HG02870 (cell line): ENCODE measurements at regions not wholly inside any gene's neighbourhood (a gene's known extent, or its start where the extent isn't known, plus 50 kb on each side); places are given as distances from the start of the nearest gene placed in this dataset.
"Not testable (repeated sequence)": the region's sequence is repeated elsewhere in the genome, so short reads cannot be mapped to it uniquely, and the experiment has no call there.

Source experiments
- ATAC-seq: cut with Tn5 transposase; IDR thresholded peaks from one replicate; pipeline ENCODE4 v1.9.1; 2021; ENCODE audit warnings: mild to moderate bottlenecking, moderate library complexity; ENCODE audit not compliant: unreplicated experiment

DNA sequence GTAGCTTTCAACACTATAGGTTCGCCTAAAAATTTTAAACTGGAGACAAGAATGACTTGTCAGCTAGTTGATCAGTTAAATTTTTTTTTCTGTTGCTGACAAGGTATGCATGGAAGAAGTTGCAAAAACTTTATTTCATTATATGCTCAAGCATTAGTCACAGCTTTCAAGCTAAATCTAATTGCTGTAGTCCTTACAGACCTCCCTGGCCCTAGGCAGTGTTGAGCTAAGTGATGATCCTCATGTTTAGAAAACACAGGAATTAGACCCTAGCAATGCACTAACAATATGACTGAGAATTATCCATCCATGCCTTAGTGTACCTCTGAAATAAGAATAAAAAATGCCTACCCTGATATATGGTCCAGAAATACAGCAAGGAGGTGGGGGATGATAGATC is 253.4 kb downstream of the SP3 start:
- ATAC-seq = no peak

DNA sequence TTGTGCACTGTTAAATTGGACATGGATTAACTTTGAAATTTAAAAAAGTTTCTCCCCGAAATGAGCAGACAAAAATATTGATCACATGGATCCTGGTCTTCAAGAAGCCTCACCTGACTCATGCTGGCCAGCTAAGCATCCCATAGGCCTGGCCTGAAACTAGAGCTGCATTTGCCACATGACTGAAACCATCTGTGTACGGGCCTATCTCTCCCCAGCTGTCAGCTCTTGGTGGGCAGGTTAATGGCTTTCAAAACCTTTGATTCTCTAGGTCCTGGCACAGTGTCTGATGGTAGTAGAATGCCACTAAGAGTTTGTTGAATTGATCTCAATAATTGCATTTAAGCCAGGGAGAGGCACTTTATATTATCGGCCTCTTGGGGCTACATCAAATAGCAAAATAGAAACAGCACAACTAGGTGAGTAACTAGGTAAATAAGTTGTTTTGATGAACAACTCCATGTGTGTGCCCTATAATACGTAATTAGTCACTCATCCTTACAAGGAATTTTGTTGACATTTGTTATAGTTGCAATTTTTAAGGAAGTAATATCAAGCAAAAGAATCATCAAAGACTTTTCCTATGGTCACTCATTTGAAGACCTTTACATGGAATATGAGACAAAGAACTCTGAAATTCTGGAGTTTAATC is 251.1 kb downstream of the SP3 start:
- no peak for ATAC-seq

DNA sequence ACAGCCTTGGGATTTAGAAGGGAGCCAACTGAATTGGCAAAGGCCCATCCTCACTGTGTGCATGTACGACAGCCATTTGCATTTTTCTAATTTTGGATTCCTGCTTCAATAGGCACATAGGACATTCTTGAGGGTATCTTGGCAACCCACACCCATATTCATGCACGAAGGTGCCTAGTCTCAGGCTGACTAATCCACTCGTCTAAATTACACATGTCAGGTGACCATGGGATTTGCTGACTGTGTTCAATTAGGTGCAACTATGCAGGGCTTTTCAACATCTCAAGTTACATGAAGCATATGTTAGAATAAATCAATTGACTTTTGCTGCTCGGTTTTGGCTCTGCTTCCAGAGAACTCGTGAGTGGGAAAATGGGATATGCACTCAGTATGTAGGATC is 249.7 kb downstream of the SP3 start:
- ATAC-seq = no peak

DNA sequence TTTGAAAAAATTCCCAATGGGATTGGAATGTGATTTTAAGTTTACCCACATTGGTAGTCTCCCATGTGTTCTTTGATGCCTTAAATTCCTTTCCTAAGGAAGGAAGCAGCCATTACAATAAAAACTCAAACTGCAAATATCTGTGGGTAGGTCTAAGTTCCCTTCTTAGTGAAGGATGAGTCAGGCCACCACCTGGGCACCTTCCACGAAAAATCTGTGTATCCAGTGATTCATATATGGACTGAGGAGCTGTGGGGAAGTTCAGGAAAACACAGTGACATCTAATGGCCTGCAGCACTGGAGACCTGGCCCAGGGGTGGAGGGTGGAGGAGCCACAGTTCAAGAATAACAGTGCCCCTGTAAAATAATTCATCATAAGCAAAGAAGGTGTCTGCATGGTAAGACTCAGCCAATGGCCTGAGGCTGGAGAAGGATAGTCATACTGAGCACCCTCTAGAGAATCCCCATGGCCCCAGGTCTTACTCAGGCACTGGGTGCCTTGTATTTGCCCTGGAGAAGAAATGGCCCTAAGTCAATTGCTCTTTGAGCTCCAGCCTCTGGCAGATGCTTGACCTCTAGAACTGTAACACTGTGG is 248.6 kb downstream of the SP3 start:
- ATAC-seq = no peak

DNA sequence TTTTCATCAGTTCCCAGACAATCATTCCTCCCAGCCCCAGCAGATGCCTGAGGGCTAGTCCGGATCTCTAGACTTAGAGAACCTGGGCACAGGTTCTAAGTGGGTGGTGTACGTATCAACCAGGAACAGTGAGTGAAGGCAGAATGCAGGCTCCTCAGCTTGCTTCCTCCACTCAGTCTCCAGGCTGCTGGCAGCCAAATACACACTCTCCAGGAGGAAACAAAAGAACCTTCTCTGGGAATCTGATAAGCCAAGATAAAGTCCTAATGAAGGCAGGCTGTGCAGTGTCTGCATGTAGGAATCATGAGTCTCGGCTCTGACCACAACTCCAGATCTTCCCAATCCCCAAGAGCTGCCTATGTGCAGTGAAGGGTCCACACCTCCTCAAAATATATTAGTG is 245.7 kb downstream of the SP3 start:
- ATAC-seq = no peak

DNA sequence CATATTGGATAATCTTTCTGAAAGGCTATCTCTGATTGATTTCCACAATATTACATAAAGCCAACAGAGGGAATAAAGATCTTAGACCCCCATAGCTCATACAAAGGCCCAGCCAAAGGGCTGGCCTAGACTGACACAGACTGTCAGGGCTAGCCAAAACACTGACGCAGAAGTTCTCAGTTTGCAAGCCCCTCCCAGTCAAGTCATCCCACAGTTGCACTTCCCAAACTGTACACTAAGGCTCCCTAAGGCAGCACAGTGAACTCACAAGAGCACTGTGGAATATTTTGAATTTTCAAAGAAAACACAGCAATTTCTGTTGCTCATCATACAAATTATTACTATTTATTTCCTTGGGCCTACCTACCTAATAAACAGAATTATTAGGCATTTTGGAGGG is 244.9 kb downstream of the SP3 start:
- ATAC-seq = no peak

DNA sequence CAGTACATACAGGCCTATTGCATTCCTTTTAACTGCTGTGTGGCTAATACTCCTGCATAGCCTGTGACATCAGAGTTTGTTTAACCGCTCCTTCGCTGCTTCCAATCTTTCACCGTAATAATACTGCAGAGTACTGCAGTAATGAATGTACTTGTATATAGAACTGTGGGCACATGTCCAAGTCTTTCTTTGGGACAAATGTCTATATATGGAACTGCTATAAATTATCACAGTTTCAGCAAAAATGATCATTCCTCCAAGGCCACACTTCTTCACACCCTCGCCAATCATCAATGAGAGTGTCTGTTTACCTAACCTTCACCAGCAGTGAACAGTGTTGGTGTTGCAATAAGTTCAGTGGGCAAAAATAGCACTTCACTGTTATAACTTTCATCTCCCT is 230.4 kb downstream of the SP3 start:
- ATAC-seq = no peak

DNA sequence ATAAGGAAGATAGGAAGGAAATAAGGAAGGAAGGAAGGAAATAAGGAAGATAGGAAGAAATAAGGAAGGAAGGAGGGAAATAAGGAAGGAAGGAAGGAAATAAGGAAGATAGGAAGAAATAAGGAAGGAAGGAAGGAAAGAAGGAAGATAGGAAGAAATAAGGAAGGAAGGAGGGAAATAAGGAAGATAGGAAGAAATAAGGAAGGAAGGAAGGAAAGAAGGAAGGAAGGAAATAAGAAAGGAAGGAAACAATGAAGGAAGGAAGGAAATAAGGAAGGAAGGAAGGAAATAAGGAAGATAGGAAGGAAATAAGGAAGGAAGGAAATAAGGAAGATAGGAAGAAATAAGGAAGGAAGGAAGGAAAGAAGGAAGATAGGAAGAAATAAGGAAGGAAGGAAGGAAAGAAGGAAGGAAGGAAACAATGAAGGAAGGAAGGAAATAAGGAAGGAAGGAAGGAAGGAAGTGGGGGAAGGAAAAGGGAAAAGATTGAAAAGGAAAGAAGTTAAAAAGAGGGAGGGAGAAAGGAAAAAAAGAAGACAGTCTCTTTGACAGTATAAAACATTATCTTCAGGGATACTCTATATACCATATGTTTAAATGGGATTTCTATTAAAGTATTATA is 227.1 kb downstream of the SP3 start:
- ATAC-seq = not testable (repeated sequence)

DNA sequence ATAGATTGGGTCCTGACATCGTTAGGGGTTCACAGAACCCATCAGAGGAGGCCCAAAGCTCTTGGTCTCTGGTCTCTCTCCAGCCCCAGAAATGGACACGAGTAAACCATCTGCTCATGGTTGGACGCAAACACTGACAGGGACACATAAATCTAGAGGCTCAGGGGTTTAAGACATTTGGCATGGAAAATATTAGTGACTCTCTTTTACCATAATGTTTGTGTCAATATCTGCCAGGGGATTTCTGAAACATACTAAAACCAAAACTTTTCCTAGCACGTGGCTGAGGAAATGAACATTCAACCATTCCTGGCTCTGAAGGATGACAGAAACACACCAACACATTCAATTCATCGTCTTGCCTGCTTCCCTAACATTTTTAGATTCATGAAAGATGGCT is 226.2 kb downstream of the SP3 start:
- ATAC-seq = no peak

DNA sequence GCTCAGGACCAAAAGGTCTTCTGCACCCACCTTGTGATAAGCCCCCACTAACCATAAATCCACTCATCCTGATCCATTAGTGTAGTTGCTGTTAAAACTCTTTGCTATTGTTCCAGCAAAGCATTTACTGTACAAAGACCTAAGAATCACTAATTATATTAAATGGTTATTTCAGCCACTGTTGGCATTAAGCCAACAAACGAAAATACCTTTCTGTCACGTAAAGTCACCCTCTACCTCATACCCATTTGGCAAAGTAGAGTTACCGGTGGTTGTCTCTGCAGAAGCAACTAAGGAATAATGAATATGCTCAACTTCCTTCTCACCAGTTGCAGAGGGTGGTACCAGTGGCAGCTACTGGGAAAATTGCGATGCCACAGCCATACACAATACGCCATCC is 224.5 kb downstream of the SP3 start:
- ATAC-seq = no peak

DNA sequence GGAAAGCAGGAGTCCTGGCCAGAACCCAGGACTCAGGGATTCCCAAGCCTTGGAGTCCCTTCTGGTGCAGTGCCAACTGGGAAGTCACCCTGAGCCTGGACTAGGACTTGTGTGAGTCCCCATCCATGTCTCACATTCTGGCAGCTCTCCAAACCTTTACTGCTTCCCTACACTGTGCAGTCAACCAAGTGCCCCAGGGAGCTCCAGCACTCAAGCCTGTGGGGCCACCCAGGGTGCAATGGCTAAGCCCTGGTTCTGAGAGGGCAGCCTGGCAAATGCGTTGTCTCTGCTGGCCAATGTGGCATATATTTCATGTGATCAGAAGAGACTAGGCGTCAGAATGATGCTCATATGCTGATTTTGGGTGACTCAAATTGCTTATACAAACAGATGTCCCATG is 223.4 kb downstream of the SP3 start:
- no peak for ATAC-seq

DNA sequence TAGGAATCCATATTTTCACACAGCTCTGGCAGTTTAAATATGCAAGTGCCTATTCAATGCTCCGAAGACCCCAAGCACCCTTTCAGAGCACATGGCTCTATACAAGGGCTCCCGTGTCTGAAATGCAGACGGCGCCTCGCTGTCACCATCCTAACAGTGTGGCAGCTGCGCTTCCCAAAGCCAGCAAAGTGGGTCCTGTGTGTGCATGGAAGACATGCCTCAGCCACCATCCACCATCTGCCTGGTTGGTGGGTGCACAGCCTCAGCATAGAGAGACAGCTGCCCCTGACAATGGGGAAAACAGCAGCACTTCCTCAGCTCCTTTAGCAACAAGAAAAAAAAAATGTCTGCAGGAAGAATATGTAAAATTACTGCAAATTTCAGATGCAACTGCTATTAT is 218.1 kb downstream of the SP3 start:
- ATAC-seq = no peak

DNA sequence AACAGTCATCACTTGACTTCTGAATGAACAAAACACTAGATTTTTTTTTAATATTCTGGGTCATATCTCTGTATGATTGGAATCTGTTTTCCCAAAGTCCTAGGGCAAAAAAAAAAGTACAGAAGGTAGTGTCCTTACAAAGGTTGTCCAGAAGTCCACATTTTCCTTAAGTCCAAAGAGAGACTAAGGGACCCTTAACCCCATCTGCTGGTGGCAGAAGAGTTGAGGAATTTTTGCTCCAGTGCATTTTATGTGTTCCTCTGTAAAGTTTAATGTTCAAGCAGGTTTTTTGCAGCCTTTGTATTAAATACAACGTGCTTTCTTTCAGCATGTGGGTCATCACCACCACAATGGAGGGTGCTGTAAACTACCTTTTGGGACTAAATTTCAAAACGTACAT is 215.9 kb downstream of the SP3 start:
- ATAC-seq = no peak

DNA sequence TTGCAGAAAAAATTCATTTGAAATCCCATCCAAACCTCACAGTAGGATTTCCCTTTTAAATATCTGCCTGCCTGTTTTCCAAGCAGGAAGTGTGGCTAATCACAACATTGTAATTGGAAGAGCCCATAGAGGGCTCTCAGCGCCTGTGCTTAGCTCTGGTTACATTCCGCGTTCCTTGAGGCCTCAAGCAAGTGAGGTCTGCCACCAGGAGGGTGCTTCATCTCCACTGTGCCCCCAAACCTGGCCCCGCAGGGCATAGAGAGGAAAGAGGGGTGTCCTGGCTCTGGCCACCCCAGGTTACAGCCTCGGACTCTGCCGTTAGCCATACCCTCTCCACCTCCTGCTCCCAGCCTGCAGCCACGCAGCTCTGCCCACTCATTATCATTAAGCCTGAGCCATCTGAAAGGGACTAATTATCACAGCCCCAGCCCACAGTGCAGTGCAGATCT is 214.8 kb downstream of the SP3 start:
- ATAC-seq = no peak

DNA sequence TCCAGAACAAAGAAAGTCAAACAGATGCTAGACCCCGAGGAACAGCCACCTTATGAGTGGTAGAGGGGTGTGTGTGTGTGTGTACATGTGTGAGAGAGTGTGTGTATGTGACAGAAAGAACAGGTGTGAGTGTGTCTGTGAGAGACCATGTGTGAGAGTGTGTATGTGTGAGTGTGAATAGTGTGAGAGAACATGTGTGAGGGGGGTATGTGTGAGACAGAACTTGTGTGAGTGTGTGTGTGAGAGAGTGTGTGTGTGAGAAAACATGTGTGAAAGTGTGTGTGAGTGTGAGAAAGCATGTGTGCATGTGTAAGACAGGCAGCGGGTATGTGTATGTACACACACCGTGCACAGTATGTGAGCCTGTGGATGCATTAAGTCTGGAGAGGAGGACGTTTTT is 214.3 kb downstream of the SP3 start:
- ATAC-seq = no peak

DNA sequence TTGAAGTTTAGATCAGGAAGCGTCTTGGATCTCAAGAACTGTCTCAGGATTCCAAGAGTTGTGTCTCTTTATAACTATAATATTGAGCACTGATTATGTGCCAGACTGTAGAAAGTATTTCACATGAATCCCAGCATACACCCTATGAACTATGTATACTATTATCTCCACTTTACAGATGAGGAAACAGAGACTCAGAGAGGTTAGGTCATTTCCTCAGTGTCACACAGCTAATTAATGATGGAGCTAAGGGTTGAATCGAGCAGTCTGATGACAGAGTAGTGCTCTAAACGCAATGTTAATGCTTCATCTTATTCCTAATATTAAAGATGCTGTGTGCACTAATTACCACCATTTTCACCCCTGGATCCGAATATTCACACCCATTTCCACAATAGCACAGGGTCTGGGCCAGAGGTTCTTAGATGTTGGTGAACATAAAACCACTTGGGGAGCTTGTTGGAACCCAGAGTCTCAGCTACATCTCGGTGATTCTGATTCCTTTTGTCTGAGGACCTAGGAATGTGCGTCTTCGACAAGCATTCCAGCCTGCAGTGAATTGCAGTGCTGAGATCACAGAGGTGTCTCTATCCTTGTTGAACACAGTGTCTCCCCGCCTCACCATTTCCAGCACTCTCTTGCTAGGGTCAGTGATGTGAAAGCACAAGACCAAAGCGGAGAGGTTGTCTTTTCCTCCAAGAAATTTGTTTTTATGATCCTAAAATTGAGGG is 213.8 kb downstream of the SP3 start:
- no peak for ATAC-seq

DNA sequence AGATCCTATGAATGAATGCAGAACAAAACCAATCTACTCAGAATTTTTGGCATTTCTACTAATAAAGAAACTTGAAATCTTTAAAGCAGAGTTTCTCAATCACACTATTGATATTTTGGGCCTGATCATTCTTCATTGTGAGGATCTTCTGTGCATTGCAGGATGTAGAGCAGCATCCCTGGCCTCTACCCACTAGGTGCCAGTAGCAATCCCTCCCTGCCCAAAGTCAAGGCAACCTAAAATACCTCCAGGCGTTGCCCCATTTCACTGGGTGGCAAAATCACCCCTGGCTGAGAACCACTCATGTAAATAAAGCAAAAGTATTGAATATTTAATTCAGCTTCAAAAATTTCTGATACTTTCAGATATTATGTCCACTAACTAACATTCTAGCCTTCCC is 213.0 kb downstream of the SP3 start:
- ATAC-seq = no peak

DNA sequence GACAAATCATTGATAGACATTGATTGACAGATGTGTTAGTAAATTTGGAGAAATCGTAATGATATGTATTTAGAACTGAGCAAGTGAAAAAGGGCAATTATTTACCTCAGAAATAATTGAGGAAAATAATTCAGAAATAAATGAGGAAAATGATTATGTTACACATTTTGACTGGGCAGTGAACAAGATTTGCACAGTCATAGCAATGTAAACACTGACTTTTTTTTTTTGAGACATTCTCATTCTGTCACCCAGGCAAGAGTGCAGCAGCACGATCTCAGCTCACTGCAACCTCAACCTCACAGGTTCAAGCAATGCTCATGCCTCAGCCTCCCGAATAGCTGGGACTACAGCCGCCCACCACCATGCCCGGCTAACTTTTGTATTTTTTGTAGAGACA is 211.7 kb downstream of the SP3 start:
- ATAC-seq = no peak

DNA sequence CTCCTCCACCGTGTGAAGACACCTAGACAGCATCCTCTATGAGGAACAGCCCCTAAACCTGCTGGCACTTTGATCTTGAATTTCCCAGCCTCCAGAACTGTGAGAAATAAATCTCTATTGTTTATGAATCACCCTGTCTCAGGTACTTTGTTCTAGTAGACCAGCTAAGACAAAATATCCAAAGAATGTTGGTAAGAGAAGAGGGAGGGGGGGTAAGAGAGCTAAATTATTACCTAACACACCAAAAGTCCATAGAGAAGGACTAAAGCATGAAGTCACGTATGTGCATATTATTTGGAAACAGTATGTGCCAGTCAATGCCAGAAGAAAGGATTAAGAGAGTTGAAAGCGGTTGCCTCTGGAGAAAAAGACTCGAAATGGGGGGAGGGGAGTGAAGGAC is 211.0 kb downstream of the SP3 start:
- ATAC-seq = no peak

DNA sequence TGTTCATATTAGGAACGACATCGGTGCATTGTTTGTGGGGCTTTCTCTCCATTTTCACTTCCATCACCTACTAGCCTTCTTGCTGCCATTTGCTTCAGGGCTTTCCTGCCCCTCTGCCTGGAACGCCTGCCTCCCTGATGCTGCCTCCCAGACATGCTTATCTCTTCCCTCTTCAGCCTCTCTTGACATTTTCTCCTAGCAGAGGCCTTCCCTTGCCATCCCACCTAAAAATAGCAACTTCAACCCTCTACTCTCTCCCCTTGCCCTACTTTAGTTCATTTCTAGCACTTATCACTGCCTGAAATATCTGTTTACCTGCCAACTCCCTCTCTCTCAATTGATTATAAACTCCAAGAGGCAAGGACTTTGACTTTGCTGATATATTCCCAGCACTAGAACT is 210.3 kb downstream of the SP3 start:
- ATAC-seq = no peak

DNA sequence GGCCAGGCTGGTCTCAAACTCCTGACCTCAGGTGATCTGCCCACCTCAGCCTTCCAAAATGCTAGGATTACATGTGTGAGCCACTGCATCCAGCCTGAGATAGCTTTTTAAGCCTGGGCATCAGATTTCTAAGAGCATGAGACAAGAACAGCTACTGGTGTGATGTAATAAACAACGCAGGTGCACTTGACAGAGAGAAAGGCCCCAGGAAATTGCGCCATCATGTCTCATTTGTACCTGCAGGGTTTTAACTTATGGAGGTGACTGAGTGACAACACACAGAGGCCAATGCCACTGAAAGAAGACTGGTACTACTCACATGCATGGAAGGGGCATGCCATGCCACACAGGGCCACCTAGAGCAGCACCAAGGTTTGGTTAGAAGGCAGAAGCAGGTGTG is 209.4 kb downstream of the SP3 start:
- ATAC-seq = no peak

DNA sequence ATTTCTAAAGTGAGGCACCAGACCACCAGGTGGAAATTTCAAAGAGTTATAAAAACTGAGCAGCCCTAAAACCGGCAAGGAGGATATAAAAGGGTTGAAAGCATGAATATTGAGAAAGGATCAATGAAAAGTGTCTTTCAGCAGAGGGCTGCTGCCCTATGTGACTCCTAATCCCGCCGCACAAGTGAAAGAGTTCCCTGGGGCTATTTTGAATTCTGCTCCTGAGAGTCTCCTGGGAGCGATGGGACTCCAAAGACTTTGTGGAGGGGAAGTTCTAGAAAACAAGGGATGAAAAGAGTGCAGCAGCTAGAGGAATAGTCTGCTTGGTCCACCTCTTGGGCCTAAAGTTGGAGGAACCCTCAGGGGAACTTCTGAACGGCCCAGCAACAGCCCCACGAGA is 205.2 kb downstream of the SP3 start:
- ATAC-seq = no peak
